Gastrocnemius medialis (tissue), 4 donors: ENCODE measurements at regions not wholly inside any gene's neighbourhood (a gene's known extent, or its start where the extent isn't known, plus 50 kb on each side); places are given as distances from the start of the nearest gene placed in this dataset.

Source experiments
- POLR2A ChIP-seq, 2 donors: fragments of 450-650 bp; IDR thresholded peaks; one replicate each; pipeline ENCODE4 v1.6.1; 2017; ENCODE audit warnings: antibody characterized with exemption in 2 of 2, mild to moderate bottlenecking in 2 of 2, moderate library complexity in 2 of 2
- TF ChIP-seq, protein P1 (sequence below), 5 experiments: fragments of 450-650 bp in 3 of 5; fragments of 200-600 bp in 2 of 5; sonication (generic) in 2 of 5; IDR thresholded peaks in 4 of 5; conservative IDR thresholded peaks in 1 of 5; 1 replicate in 4 of 5; 2 replicates in 1 of 5; pipeline ENCODE4 v1.5.1; 2016 to 2019; ENCODE audit warnings: antibody characterized with exemption in 5 of 5, mild to moderate bottlenecking in 3 of 5, moderate library complexity in 3 of 5

- TF ChIP-seq, protein P1, sequence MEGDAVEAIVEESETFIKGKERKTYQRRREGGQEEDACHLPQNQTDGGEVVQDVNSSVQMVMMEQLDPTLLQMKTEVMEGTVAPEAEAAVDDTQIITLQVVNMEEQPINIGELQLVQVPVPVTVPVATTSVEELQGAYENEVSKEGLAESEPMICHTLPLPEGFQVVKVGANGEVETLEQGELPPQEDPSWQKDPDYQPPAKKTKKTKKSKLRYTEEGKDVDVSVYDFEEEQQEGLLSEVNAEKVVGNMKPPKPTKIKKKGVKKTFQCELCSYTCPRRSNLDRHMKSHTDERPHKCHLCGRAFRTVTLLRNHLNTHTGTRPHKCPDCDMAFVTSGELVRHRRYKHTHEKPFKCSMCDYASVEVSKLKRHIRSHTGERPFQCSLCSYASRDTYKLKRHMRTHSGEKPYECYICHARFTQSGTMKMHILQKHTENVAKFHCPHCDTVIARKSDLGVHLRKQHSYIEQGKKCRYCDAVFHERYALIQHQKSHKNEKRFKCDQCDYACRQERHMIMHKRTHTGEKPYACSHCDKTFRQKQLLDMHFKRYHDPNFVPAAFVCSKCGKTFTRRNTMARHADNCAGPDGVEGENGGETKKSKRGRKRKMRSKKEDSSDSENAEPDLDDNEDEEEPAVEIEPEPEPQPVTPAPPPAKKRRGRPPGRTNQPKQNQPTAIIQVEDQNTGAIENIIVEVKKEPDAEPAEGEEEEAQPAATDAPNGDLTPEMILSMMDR (IDR thresholded peaks at IDR 0.05 in 4 of 5, conservative IDR thresholded peaks at IDR 0.05 in 1 of 5): no peak
- no peak for TF ChIP-seq POLR2A (IDR thresholded peaks at IDR 0.05)
Observed at GRCh38 chr2:181305301-181306123, 151.7 kb upstream of the ITGA4 start.
